ENCODE measurements at regions not wholly inside any gene's neighbourhood (a gene's known extent, or its start where the extent isn't known, plus 50 kb on each side); places are given as distances from the start of the nearest gene placed in this dataset.
"Not testable (repeated sequence)": the region's sequence is repeated elsewhere in the genome, so short reads cannot be mapped to it uniquely, and the experiment has no call there.

GRCh38 chr5:7117961-7118360, 278.0 kb upstream of the ADCY2 start:
- no peak for DNase-seq

- DNase-seq, result no peak
Observed at GRCh38 chr5:7131680-7132079, 264.3 kb upstream of the ADCY2 start.

GRCh38 chr5:7146886-7147285, 249.1 kb upstream of the ADCY2 start:
- DNase-seq, result no peak

DNA sequence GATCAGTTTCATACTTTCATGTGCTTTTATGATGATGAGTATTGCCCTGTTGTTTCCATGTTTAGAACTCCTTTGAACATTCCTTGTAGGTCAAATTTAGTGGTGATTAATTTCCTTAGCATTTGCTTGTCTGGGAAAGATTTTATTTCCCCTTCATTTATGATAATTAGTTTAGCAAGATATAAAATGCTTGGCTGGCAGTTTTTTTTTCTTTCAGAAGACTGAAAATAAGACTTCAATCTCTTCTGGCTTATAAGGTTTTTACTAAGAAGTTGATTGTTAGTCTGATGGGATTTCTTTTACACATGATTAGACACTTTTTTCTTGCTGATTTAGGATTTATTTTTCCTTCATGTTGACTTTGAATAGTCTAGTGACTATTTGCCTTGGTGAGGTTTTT, 238.9 kb upstream of the ADCY2 start:
- no peak for DNase-seq

GRCh38 chr5:7169240-7169878, 226.6 kb upstream of the ADCY2 start:
- DNase-seq, result no peak

GRCh38 chr5:7170785-7171184, 225.2 kb upstream of the ADCY2 start:
- DNase-seq, result not testable (repeated sequence)

- no peak for DNase-seq
Observed at GRCh38 chr5:7179364-7179763, 216.6 kb upstream of the ADCY2 start.

- DNase-seq, result no peak
Observed at GRCh38 chr5:7181841-7182240, 214.1 kb upstream of the ADCY2 start.

DNA sequence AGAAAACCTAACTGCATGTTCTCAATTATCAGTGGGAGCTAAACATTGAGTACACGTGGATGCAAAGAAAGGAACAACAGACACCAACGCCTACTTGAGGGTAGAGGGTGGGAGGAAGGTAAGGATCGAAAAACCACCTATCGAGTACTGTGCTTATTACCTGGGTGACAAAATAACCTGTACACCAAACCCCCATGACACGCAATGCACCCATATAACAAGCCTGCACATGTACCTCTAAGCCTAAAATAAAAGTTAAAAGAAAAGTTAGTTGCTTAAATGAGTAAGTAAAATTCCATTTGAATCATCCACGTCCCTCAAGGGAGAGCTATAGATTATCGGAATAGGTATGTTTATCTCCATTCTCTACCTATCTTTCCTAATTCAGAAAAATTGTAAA, 210.2 kb upstream of the ADCY2 start:
- no peak for DNase-seq

- no peak for DNase-seq
Observed at GRCh38 chr5:7186818-7187217, 209.1 kb upstream of the ADCY2 start.

DNA sequence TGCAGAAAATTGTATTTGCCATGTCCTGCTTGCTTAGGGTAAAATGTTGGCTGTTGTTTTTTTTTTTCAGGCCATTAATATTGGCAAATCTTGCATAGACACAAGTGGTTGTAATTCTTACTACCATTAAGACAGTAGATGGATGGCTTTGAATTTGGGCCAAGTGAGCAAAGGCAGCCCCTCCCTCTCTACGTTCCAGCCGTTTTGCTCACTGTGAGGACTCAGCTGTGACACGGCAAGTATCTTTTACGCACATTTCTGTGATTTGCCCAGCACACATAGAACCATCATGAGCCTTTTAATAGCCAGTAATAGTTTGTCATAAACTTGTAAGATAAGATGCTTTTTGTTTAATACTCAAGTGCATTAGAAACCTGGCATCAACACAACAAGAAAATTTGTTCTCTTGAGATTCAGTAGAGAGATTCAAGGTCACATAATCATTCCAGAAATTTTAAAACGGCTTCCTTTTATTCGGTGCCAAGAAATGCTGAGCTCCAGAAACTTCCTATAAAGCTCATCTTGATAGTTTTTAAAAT, 205.2 kb upstream of the ADCY2 start:
- DNase-seq, result no peak

GRCh38 chr5:7192016-7192415, 203.9 kb upstream of the ADCY2 start:
- no peak for DNase-seq

- no peak for DNase-seq
Observed at GRCh38 chr5:7202846-7203245, 193.1 kb upstream of the ADCY2 start.

DNA sequence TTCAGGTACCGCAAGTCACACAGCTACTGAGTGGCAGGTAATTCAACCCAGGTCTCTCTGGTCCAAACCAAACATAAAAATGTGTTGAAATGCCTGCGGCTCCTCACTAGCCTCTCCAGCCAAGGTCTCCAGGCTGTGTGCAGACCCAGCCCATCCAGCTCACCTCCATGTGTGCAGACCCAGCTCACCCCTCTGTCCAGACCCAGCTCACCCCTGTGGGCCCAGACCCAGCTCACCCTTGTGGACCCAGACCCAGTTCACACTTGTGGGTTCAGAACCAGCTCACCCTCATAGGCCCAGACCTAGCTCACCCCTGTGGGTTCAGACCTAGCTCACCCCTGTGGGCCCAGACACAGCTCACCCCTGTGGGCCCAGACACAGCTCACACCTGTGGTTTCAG, 188.0 kb upstream of the ADCY2 start:
- DNase-seq, result no peak

DNA sequence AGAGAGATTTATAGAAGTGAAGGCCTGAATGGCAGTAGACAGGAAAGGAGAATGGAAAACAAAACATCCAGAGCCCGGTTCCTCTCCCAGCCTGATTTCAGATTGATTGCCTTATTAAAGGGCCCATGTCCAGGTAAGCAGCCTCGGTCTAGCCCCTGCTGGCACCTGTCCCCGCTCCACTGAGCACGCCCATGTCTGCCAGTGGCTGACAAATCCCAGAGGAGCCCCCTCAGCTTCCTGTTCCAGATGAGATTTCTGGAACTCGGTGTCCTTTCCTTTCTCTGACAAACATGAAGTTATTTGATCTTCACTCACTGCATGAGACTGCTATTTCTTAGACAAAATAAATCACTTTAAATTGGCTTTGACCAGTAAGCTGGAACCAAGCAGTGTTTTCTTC, 187.0 kb upstream of the ADCY2 start:
- no peak for DNase-seq

- no peak for DNase-seq
Observed at GRCh38 chr5:7209658-7210057, 186.3 kb upstream of the ADCY2 start.

- no peak for DNase-seq
Observed at GRCh38 chr5:7210549-7210948, 185.4 kb upstream of the ADCY2 start.

DNA sequence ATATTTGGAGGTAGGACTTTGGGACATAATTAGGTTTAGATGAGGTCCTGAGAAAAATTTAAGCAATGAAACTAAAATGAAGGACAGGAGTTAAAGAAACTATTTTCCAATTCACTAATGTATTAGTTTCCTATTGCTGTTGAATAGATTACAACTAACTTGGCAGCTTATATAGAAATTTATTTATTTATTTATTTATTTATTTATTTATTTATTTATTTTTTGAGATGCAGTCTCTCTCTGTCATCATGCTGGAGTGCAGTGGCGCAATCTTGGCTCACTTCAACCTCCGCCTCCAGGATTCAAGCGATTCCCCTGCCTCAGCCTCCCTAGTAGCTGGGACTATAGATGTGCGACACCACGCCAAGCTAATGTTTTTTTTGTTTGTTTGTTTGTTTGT, 182.4 kb upstream of the ADCY2 start:
- no peak for DNase-seq

GRCh38 chr5:7214906-7215416, 181.0 kb upstream of the ADCY2 start:
- no peak for DNase-seq

DNA sequence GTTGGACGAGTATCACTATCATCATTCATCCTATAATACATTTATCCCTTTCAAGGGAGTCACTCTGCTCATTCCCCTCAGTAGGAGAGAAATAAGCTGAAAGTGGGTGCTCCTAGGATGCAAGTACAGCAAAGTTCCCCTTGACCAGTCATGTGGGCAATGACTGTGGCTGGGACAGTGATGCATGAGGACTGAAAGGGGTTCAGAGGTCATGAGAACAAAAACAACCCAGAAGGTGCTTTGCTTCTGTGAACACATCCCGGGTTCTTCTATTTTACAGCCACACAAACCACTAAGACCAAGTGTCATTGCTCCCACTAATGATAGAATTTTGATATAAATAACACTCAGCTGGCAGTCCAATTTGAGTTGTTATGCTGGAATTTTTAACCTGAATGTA, 177.8 kb upstream of the ADCY2 start:
- no peak for DNase-seq

DNA sequence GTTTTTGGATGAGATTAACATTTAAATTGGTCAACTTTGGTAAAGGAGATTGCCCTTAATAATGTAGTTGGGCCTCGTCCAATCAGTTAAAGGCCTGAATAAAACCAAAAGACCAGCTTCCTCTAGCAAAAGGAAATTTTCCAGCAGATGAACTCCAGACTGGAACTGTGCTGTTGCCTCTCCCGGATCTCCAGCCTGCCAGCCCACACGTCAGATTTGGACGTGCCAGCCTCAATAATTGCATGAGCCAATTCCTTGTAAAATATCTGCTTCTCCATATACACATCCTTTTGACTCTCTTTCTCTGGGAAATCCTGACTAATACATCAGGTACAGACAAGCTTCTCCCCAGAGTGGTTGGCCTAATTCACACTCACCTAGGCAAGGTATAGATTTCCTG, 175.8 kb upstream of the ADCY2 start:
- no peak for DNase-seq

DNA sequence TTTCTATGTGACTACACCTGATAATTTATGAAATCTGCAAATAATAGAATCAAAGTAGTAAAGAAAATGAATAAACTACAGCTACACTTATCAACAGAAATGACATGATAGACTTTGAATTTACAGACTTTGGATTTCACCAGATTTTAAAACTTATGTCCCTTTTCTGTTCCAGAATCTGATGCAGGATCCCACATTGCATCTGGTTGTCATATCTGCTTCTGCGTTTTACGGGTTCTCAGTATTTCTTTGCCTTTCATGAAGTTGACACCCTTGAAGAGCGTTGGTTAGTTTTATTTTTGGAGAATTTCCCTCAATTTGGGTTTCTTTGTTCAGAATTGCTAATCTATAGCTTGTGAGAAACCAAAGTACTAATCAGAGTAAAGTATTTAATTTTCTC, 174.9 kb upstream of the ADCY2 start:
- DNase-seq, result no peak

DNA sequence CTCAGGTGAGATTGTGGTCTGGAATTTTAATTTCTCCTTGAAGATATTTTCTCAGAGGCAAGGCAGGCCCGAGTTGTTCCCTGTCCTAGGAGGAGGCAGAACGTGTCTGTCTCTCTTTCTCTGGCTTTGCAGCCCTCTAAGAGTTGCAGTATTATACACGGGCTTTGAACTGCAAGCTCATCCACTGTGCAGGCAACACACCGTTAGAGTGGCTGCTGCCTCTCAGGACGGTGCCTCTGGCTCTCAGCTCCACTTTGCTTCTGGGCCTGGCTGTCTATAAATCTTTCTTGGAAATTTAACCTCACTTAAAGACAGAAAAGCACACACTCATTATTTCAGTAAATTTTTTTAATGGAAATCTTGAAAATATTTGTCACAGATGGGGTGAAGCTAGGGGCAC, 170.1 kb upstream of the ADCY2 start:
- no peak for DNase-seq

DNA sequence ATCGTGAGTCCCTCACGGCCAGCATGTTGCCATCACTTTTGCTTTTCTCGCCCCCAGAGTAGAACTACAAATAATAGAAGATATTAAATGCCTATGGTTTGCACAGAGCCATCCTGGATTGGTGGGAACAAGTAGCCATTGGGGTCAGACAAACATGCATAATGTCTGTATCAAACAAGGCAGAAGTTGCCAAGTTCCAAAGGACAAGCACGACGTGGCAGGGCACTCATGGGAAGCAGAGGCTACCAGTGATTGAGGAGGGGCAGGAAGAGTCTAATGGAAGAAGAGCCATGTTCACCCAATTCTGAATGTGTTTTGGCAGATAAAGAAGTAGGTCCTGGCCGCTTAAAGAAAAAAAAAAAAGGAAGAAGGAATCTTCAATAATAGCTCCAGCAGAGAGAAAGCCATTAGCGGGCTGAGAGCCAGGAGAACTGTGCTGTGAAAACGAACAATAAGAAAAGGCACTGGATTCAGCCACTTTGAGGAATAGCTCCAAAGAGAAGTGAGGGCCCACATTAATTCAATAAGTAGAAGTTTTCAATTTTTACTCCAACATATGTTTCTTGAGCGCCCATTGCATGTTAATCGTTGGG, 153.7 kb upstream of the ADCY2 start:
- DNase-seq, result no peak

GRCh38 chr5:7244208-7244607, 151.7 kb upstream of the ADCY2 start:
- DNase-seq, result no peak

Data from HCEC 1CT (cell line).